ENCODE measurements at regions not wholly inside any gene's neighbourhood (a gene's known extent, or its start where the extent isn't known, plus 50 kb on each side); places are given as distances from the start of the nearest gene placed in this dataset.

GRCh38 chr7:131188367-131189339 is 139.0 kb upstream of the MKLN1 start:
- H3K27me3 Mint-ChIP-seq (ENCODE audit: insufficient read depth, unreplicated experiment), result no peaks in the 10 kb centered on the region
- peaks cover 10% of the 10 kb centered on the region for H3K36me3 Mint-ChIP-seq (ENCODE audit: insufficient read depth, unreplicated experiment)
- intact Hi-C loops (cut with micrococcal nuclease), result loop anchor here (1.0 to 10.0 kb wide), 2 partner anchors 56 to 78 kb away; no protein-coding TSS in a partner anchor
- H3K4me3 Mint-ChIP-seq (ENCODE audit: unreplicated experiment), result peak overlapping the region; percentile 48
- BruUV-seq (replicated peaks), result TSS peak; percentile 88
- peaks cover 7% of the 10 kb centered on the region for H3K9me3 Mint-ChIP-seq (ENCODE audit: unreplicated experiment)
- POLR2A ChIA-PET, result interaction anchor here (0.6 to 3.9 kb wide), 19 partner anchors 9 to 305 kb away, joined by 3 to 36 read pairs (median 4); no protein-coding TSS in a partner anchor
- peak; percentile 94 for DNase-seq (ENCODE audit: unreplicated experiment)
- CTCF ChIA-PET, result interaction anchor here (0.6 to 1.6 kb wide), 3 partner anchors 24 to 84 kb away, joined by 3 to 6 read pairs (median 5); no protein-coding TSS in a partner anchor
- peaks cover 18% of the 10 kb centered on the region for H3K4me1 Mint-ChIP-seq (ENCODE audit: insufficient read depth, unreplicated experiment)
- peak overlapping the region; percentile 90 for H3K27ac Mint-ChIP-seq (ENCODE audit: low read depth, unreplicated experiment)
- TF ChIP-seq, protein P1, sequence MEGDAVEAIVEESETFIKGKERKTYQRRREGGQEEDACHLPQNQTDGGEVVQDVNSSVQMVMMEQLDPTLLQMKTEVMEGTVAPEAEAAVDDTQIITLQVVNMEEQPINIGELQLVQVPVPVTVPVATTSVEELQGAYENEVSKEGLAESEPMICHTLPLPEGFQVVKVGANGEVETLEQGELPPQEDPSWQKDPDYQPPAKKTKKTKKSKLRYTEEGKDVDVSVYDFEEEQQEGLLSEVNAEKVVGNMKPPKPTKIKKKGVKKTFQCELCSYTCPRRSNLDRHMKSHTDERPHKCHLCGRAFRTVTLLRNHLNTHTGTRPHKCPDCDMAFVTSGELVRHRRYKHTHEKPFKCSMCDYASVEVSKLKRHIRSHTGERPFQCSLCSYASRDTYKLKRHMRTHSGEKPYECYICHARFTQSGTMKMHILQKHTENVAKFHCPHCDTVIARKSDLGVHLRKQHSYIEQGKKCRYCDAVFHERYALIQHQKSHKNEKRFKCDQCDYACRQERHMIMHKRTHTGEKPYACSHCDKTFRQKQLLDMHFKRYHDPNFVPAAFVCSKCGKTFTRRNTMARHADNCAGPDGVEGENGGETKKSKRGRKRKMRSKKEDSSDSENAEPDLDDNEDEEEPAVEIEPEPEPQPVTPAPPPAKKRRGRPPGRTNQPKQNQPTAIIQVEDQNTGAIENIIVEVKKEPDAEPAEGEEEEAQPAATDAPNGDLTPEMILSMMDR (IDR thresholded peaks at IDR 0.05; ENCODE audit: unreplicated experiment), result no peak

- ChIA-PET POLR2A (interaction anchor here (0.7 to 3.5 kb wide), 8 partner anchors 16 to 305 kb away, joined by 3 to 34 read pairs (median 7); no protein-coding TSS in a partner anchor), CTCF (interaction anchor here (1.6 kb wide), 1 partner anchor 25 kb away, joined by 5 read pairs; no protein-coding TSS in a partner anchor)
- H3K4me3 Mint-ChIP-seq (ENCODE audit: unreplicated experiment), result no peak overlapping the region
- peaks cover 25% of the 10 kb centered on the region for H3K4me1 Mint-ChIP-seq (ENCODE audit: insufficient read depth, unreplicated experiment)
- DNase-seq (ENCODE audit: unreplicated experiment), result no peak
- TF ChIP-seq, protein P1 (IDR thresholded peaks at IDR 0.05; ENCODE audit: unreplicated experiment), result no peak
- peaks cover 10% of the 10 kb centered on the region for H3K36me3 Mint-ChIP-seq (ENCODE audit: insufficient read depth, unreplicated experiment)
- intact Hi-C loops (cut with micrococcal nuclease), result loop anchor here (10.0 kb wide), 1 partner anchor 55 kb away; no protein-coding TSS in a partner anchor
- H3K27ac Mint-ChIP-seq (ENCODE audit: low read depth, unreplicated experiment), result no peak overlapping the region
- H3K27me3 Mint-ChIP-seq (ENCODE audit: insufficient read depth, unreplicated experiment), result no peaks in the 10 kb centered on the region
- no TSS peak for BruUV-seq (replicated peaks)
- peaks cover 7% of the 10 kb centered on the region for H3K9me3 Mint-ChIP-seq (ENCODE audit: unreplicated experiment)
Measured at GRCh38 chr7:131189488-131189887, 138.2 kb upstream of the MKLN1 start.

DNA sequence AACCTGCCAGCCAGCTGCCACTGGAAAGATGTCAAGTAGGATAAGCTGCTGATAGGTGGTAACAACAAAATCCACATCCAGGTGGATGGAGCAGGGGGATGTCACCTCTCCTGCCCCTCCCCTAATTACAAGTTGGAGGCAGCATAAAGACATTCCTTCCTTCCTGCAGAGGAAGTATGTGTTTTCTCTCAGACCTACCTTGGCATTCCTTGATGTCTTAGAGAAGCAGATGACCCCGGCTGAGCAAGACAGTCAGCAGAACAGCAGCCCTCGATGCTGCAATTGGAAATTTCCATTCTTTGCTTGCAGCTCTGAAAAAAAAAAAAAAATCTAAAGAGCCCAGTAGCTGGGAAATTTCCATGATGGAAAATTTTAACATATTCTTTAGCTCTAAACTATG is 137.5 kb upstream of the MKLN1 start:
- TF ChIP-seq, protein P1 (IDR thresholded peaks at IDR 0.05; ENCODE audit: unreplicated experiment), result no peak
- no TSS peak for BruUV-seq (replicated peaks)
- intact Hi-C loops (cut with micrococcal nuclease), result no loop called here
- H3K36me3 Mint-ChIP-seq (ENCODE audit: insufficient read depth, unreplicated experiment), result peaks cover 10% of the 10 kb centered on the region
- H3K4me3 Mint-ChIP-seq (ENCODE audit: unreplicated experiment), result no peak overlapping the region
- peaks cover 25% of the 10 kb centered on the region for H3K4me1 Mint-ChIP-seq (ENCODE audit: insufficient read depth, unreplicated experiment)
- no peak overlapping the region for H3K27ac Mint-ChIP-seq (ENCODE audit: low read depth, unreplicated experiment)
- no peak for DNase-seq (ENCODE audit: unreplicated experiment)
- ChIA-PET POLR2A (interaction anchor here (1.0 kb wide), 1 partner anchor 19 kb away, joined by 4 read pairs; no protein-coding TSS in a partner anchor), CTCF (interaction anchor here (0.6 to 0.7 kb wide), 2 partner anchors 135 to 425 kb away, joined by 3 to 5 read pairs; no protein-coding TSS in a partner anchor)
- H3K27me3 Mint-ChIP-seq (ENCODE audit: insufficient read depth, unreplicated experiment), result no peaks in the 10 kb centered on the region
- H3K9me3 Mint-ChIP-seq (ENCODE audit: unreplicated experiment), result peaks cover 7% of the 10 kb centered on the region

DNA sequence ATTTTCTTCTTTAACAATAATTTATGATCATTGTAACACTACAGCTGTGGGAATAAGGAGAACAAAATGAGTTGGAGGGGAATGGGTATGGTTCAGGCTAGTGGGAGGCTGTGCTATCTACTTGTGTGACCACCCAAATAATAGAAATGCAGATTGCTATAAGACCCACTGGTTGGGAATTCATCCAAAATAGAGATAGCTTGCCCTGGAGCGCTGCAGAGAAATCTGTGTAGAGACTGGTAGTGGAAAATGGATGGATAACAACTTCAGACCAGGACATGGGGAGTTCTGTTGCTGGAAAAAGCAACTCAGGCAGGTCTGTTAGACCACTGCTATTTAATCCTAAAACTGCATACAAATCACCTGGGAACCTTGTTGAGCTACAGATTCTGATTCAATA is 137.1 kb upstream of the MKLN1 start:
- Mint-ChIP-seq H3K9me3 (ENCODE audit: unreplicated experiment) (peaks cover 7% of the 10 kb centered on the region), H3K4me3 (ENCODE audit: unreplicated experiment) (no peak overlapping the region), H3K27ac (ENCODE audit: low read depth, unreplicated experiment) (no peak overlapping the region), H3K4me1 (ENCODE audit: insufficient read depth, unreplicated experiment) (peaks cover 25% of the 10 kb centered on the region), H3K36me3 (ENCODE audit: insufficient read depth, unreplicated experiment) (peaks cover 10% of the 10 kb centered on the region), H3K27me3 (ENCODE audit: insufficient read depth, unreplicated experiment) (no peaks in the 10 kb centered on the region)
- intact Hi-C loops (cut with micrococcal nuclease), result no loop called here
- no TSS peak for BruUV-seq (replicated peaks)
- POLR2A ChIA-PET, result interaction anchor here (1.0 kb wide), 1 partner anchor 20 kb away, joined by 4 read pairs; no protein-coding TSS in a partner anchor
- CTCF ChIA-PET, result interaction anchor here (0.6 to 0.7 kb wide), 2 partner anchors 135 to 425 kb away, joined by 3 to 5 read pairs; no protein-coding TSS in a partner anchor
- TF ChIP-seq, protein P1 (IDR thresholded peaks at IDR 0.05; ENCODE audit: unreplicated experiment), result no peak
- no peak for DNase-seq (ENCODE audit: unreplicated experiment)
